ENCODE measurements at regions not wholly inside any gene's neighbourhood (a gene's known extent, or its start where the extent isn't known, plus 50 kb on each side); places are given as distances from the start of the nearest gene placed in this dataset.

GRCh38 chr22:22150457-22150856, 94.1 kb upstream of the VPREB1 start:
- no peak for DNase-seq (ENCODE audit: low read depth in 2 of 2, low spot score in 1 of 2)

GRCh38 chr22:22148905-22149304, 95.7 kb upstream of the VPREB1 start:
- DNase-seq (ENCODE audit: low read depth in 2 of 2, low spot score in 1 of 2) = no peak

- DNase-seq (ENCODE audit: low read depth in 2 of 2, low spot score in 1 of 2) = no peak
Measured at GRCh38 chr22:22144858-22145257, 99.7 kb upstream of the VPREB1 start.

GRCh38 chr22:22143448-22143847, 101.1 kb upstream of the VPREB1 start:
- DNase-seq (ENCODE audit: low read depth in 2 of 2, low spot score in 1 of 2) = no peak

- no peak for DNase-seq (ENCODE audit: low read depth in 2 of 2, low spot score in 1 of 2)
Measured at GRCh38 chr22:22142661-22143060, 101.9 kb upstream of the VPREB1 start.

GRCh38 chr22:22141771-22142591, 102.6 kb upstream of the VPREB1 start:
- DNase-seq (ENCODE audit: low read depth in 2 of 2, low spot score in 1 of 2) = no peak

- DNase-seq (ENCODE audit: low read depth in 2 of 2, low spot score in 1 of 2) = no peak
Measured at GRCh38 chr22:22141031-22141430, 103.6 kb upstream of the VPREB1 start.

- DNase-seq (ENCODE audit: low read depth in 2 of 2, low spot score in 1 of 2) = no peak
Measured at GRCh38 chr22:22139364-22139763, 105.2 kb upstream of the VPREB1 start.

- DNase-seq (ENCODE audit: low read depth in 2 of 2, low spot score in 1 of 2) = no peak
Measured at GRCh38 chr22:22138915-22139314, 105.7 kb upstream of the VPREB1 start.

- DNase-seq (ENCODE audit: low read depth in 2 of 2, low spot score in 1 of 2) = no peak
Measured at GRCh38 chr22:22137891-22138290, 106.7 kb upstream of the VPREB1 start.

GRCh38 chr22:22133910-22134309, 110.7 kb upstream of the VPREB1 start:
- no peak for DNase-seq (ENCODE audit: low read depth in 2 of 2, low spot score in 1 of 2)

- DNase-seq (ENCODE audit: low read depth in 2 of 2, low spot score in 1 of 2) = no peak
Measured at GRCh38 chr22:22130953-22131608, 113.5 kb upstream of the VPREB1 start.

GRCh38 chr22:22129387-22129786, 115.2 kb upstream of the VPREB1 start:
- no peak for DNase-seq (ENCODE audit: low read depth in 2 of 2, low spot score in 1 of 2)

GRCh38 chr22:22128440-22128839, 116.1 kb upstream of the VPREB1 start:
- no peak for DNase-seq (ENCODE audit: low read depth in 2 of 2, low spot score in 1 of 2)

GRCh38 chr22:22127100-22127499, 117.5 kb upstream of the VPREB1 start:
- no peak for DNase-seq (ENCODE audit: low read depth in 2 of 2, low spot score in 1 of 2)

- no peak for DNase-seq (ENCODE audit: low read depth in 2 of 2, low spot score in 1 of 2)
Measured at GRCh38 chr22:22125579-22126468, 118.8 kb upstream of the VPREB1 start.

- DNase-seq (ENCODE audit: low read depth in 2 of 2, low spot score in 1 of 2) = no peak
Measured at GRCh38 chr22:22125028-22125578, 119.5 kb upstream of the VPREB1 start.

- DNase-seq (ENCODE audit: low read depth in 2 of 2, low spot score in 1 of 2) = no peak
Measured at GRCh38 chr22:22124374-22124773, 120.2 kb upstream of the VPREB1 start.

GRCh38 chr22:22123960-22124278, 120.7 kb upstream of the VPREB1 start:
- no peak for DNase-seq (ENCODE audit: low read depth in 2 of 2, low spot score in 1 of 2)

- no peak for DNase-seq (ENCODE audit: low read depth in 2 of 2, low spot score in 1 of 2)
Measured at GRCh38 chr22:22123118-22123959, 121.2 kb upstream of the VPREB1 start.
